ELF-1 (cell line): ENCODE measurements at regions not wholly inside any gene's neighbourhood (a gene's known extent, or its start where the extent isn't known, plus 50 kb on each side); places are given as distances from the start of the nearest gene placed in this dataset.
"Not testable (repeated sequence)": the region's sequence is repeated elsewhere in the genome, so short reads cannot be mapped to it uniquely, and the experiment has no call there.

Source experiments
- DNase-seq: peaks from one replicate; pipeline ENCODE4 v3.0.0-alpha.2; 2016; ENCODE audit warnings: low read depth, low spot score

GRCh38 chr9:87199278-87199677 is 252.0 kb upstream of the GAS1 start:
- DNase-seq: no peak

GRCh38 chr9:87199782-87200181 is 252.5 kb upstream of the GAS1 start:
- DNase-seq: no peak

DNA sequence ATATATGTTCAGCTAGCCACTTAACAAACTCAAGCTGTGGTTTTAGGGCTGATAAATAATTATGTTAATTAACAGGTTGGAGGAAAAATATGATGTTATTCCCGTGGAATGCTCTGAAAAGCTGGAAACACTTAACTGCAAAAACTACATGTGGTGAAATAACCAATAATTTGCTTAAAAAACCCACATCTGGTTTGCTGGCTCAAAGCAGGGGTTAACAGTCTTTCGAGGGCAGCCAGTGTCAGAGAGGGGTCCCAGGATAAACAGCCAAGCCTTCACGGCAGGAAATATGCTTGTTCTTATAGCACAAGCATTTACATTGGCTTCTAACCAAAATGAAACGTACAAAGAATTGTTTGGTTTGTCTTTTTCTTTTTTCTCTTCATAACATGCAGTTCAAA is 254.0 kb upstream of the GAS1 start:
- DNase-seq: no peak

GRCh38 chr9:87206064-87206661 is 258.9 kb upstream of the GAS1 start:
- DNase-seq: no peak

DNA sequence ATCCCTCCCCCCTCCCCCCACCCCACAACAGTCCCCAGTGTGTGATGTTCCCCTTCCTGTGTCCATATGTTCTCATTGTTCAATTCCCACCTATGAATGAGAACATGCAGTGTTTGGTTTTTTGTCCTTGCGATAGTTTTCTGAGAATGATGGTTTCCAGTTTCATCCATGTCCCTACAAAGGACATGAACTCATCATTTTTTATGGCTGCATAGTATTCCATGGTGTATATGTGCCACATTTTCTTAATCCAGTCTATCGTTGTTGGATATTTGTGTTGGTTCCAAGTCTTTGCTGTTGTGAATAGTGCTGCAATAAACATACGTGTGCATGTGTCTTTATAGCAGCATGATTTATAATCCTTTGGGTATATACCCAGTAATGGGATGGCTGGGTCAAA is 263.4 kb upstream of the GAS1 start:
- DNase-seq: not testable (repeated sequence)

DNA sequence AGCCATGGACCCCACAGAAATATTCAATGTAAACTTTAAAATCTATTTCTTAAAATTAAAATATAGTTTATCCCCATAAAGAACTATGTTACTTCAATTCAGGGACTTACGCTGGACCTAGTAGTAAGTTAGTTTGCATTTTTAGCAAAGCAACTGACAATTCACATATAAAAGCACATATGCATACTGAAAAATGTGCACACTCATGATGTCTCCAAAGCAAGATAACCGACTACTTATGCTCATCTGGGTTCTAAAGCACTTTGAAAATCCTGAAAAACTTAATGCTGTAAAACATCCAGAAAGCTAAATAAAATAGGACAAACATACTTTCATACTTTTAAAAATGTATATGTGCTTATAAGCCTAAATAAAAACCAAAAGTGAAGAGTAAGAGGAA is 264.4 kb upstream of the GAS1 start:
- DNase-seq: no peak

DNA sequence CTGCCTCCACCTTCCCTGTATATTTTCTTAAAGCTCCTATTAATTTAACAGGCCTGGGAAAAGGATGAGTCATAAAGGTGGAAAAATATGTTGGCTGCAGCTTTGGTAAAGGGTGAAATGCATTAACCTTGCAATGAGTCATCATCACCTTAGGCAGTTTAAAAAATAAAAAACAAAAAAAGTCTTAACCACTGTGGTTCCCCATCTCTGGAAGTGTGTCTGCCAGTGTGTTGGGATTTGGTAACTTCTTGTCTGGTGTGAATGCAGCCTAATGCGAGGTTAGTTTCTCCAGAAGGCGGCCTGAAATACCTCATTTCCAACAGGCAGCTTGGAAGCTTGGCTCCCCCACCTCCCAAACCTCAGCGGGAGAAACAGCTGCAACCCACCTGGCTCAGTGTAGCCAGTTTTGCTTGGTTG is 265.3 kb upstream of the GAS1 start:
- peak; percentile 13 for DNase-seq

DNA sequence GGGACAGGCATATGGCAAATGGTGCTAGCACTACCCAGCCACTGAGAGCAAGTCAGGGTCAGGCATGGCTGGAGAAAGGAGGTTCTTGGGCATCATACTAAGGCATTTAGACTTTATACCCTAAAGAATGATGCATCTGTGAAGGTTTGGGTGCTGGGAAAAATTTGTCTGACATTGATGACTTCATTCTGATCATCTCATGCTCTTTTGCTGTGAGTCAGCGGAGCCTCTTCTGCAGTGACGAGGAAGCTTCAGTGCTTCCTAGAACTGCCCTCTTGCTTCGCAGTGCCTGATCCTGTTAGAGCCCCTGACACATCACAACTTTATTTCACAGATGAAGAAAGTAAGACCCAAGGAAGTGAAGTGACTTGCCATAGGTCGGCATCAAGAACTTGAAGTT is 266.6 kb upstream of the GAS1 start:
- DNase-seq: no peak

DNA sequence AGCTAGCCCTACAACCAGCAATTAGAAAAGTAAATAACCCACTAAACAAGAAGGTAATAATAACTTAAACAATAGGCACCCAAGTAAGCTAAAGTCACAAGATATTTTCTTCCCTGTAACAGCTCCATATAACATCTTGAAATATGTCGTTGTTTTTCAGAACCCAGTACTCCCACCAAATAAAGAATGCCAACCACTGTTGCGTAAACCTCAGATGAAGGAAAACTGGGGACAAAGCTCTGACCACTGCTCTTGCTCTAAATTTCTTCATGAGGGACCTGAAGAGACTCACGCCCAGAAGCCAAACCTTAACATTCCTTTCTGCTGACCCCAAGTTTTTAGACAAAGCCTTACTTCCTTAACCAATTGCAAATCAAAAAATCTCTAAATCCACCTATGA is 267.7 kb upstream of the GAS1 start:
- DNase-seq: no peak

DNA sequence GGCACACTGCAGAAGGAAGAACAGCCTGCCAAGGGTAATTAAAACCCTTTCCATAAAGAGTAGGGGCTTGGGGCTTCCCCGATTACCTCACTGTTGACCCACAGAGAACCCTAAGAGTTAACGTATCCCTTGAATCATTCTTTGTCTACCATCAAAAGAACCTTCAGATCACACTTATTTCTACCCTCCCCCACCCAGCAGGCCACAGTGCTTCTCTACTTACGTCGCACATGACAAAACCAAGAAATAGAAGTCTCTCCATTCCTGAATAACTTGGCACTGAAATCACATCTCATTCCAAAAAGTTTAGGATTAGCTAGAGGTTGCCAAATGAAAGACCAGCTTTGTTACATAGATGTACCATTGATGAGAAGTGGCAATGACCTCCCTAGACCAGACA is 268.7 kb upstream of the GAS1 start:
- DNase-seq: no peak

DNA sequence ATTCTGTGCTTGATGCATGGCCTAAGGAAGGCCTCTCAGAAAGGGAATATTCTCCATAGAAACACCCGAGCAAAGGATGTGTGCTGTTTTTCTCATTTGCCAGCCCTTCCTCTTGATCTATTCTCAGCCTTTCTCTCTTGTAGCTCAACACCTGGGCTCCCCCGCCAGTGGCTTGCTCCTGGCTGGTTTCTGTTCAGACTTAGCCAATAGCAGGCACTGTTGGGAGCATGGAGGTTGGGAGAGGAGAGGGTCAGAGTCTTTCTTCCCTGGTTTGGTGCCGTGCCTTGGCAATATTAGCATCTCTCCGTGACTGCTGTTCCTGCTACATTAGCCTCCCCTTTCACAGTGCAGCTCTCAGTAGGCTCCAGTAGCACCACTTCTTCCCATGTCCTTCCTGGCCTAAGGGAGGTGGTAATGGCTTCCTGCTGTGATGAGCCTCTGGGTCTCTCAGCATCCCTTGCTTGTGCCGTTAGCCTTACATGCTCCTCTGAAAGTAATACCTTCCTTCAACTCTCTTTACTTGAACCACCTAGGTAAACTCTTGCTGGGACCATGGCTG is 269.7 kb upstream of the GAS1 start:
- no peak for DNase-seq

DNA sequence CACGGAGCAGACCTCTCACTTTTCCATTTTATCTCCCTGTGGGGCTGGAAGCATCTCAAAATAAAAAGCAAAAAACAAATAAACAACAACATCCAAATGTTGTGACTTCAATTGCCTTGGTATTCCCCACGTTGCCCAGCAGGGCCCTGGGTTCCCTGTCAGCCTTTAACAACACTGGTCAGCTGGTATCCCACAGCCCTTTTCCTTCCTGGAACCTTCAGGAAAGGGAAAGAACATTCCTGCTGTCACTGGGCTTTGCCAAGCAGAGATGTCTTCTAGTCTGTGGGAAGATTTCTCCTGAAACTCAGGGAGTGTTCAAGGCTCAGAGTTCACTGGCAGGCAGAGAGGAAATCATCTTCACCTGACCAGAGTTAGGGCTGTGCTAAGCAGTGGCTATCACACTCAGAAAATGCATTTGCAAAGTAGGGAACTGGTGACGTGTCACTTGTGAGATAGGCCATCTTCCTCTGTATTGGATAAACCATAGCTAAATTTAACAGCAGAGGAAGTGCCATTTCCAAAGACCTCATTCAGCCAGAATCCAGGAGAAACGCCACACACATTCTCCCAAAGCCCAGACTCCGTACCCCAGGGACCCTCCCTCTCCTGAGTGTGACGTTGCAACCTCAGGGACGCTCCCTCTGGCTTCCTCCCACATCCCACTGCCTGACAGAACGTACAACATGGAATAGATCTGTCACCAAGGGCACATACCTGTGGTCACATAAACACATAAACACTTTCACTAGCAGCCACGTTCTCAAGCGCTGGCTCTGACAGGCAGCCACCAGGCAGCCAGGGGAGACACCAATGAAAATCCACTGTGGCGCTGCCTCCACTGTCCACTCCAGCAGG is 274.0 kb upstream of the DAPK1 start:
- DNase-seq: no peak

DNA sequence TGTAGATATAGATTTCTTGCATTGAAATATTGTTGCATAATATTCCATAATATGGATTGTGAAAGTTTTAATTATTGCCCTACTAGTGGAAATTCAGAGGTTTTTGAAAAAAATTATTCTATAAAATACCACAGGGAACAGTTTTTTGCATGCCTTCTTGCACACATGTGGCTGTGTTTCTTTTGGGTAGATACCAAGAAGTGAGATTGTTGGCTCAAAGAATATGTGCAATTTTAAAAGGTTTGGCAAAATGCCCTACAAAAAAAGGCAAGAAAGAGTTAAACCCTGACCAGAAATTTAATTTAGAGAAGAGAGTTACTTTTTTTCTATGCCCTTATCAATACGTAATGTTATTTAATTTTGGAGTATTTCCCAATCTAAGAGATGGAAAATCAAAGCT is 270.8 kb upstream of the DAPK1 start:
- DNase-seq: no peak

- no peak for DNase-seq
These were observed 270.2 kb upstream of the DAPK1 start for GRCh38 chr9:87227456-87227855.

- DNase-seq: no peak
These were observed 268.6 kb upstream of the DAPK1 start for GRCh38 chr9:87229108-87229507.

DNA sequence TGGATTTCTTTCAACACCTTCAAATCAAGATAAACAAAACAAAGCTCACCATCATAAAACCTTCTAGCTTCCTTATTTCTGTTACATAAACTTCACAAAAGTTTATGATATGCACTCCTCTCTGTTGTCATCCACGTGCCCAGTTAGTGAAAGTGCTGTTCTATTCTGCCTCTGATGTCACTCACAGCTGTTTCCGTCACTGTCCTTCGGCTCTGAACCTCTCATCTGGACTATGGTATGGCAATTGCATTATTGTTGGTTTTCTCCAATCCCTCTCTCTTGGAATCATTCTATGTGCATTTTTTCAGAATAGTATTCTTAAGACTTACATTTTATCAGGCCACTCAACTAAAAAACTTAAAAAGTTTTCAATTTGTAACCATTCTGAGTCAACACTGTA is 264.2 kb upstream of the DAPK1 start:
- no peak for DNase-seq

DNA sequence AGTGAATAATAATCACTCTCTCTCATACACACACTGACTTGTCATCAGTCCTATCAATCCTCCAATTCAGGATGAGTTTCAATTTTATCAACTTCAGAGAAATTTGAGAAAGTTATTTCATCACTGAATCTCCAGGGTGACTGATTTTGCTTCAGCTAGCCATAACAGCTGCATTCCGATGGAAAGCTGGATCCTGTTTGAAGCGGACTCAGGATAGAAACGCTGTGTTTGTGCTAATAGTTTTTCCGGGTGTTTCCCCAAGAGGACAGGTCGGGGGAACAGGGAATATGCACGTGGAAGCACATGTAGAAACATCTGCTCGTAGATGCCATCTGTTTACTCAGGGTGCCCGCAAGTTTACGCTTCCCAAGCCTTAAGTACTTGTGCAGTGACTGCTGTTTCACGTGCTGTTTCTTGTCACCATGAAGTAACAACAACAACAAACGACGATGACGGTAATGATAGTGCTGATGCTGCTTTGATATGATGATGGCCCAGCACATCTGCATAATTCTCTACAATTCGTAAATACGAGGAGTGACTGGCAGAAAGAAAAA is 263.7 kb upstream of the DAPK1 start:
- no peak for DNase-seq

DNA sequence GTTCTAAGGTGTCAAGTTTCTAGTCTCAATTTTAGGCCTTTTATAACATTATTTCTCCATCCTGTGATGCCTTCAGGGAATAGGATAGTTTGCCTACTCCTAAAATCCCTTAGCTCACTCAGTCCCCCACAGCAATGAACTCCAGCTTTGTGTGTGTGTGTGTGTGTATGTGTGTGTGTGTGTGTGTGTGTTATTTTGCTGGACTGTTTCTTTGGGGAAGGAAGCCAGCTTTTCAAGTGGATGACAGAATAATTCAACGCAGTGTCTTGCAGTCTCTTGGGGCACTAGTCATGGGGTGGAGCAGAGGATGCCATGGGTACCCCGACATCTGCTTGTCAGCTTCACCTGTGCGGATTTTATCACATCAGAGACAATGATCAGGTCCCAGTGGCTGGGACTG is 262.8 kb upstream of the DAPK1 start:
- no peak for DNase-seq

DNA sequence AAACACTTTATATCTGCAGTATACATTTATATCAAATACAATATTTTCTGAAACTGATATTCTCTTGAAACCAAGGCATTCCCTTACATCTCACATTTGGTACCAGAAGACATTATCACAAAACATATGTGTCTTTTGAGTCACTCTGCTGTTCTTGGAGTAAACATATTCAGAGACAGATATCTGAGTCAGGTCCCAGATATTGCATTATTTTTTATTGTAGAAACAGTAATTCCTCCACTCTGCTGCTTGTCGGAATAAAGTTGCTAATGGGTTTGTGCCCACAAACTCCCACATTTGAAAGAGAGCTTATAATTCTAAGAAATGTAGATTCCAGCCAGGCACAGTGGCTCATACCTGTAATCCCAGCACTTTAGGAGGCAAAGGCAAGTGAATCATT is 261.1 kb upstream of the DAPK1 start:
- no peak for DNase-seq

DNA sequence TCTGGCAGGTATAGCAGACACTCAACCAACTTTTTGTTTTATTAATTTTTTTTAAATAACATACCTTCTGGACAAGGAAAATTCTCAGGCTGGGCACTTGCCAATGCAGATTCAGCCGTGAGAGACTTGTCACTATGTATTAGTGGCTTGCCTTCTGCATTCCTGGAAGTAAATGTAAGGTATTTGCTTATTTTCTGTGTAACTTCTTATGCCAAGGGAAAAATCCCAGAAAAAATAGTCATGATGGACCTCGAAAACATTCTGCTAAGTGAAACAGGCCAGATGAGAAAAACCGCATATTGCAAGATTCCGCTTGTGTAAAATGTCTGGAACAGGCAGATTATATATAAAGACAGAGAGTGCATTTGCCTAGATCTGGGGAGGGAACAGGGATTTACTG is 260.3 kb upstream of the DAPK1 start:
- DNase-seq: no peak

GRCh38 chr9:87238545-87238944 is 259.1 kb upstream of the DAPK1 start:
- DNase-seq: no peak

DNA sequence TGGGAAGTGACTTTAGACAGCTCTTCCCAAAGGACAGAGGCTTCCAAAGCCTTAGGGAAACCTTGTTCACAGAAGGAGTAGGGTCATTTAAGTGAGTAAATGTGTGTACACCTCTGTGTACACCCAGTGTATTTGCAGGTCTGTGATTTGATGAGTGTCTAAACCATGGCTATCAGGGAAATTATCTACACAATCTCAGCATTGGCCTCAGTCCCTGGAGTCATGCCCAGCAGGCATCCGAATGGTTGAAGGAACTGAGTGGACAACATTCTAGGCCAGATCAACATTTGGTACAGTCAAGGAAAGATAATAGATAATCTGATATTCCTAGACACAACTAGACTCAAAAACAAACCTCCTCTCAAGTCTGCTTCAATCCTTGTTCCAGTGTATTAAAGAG is 258.4 kb upstream of the DAPK1 start:
- no peak for DNase-seq

GRCh38 chr9:87243602-87244001 is 254.1 kb upstream of the DAPK1 start:
- DNase-seq: no peak
